NCI-H1092 (cell line): ENCODE measurements at regions not wholly inside any gene's neighbourhood (a gene's known extent, or its start where the extent isn't known, plus 50 kb on each side); places are given as distances from the start of the nearest gene placed in this dataset.
"Not testable (repeated sequence)": the region's sequence is repeated elsewhere in the genome, so short reads cannot be mapped to it uniquely, and the experiment has no call there.

Source experiments
- DNase-seq: peaks from one replicate; lab custom pipeline; 2025; lab: John Stamatoyannopoulos, UW

DNA sequence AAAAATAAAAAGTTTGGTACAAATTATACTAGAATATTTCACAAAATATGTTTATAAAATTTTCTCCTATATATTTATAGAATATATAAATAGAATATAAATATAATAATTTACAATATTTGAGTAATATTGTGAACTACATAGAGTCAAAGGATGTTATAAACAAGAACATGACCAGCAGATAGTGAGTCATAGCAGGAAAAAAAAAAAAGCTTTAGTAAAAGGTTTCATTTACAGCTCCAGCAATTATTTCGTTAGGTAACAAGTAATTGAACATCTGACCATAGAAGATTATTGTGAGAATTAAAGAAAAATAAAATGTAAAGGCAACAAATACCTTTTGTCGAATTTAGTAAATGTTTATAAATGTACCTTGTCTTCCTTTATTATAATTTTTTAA, 864.1 kb downstream of the PCDH17 start:
- DNase-seq, result no peak

- no peak for DNase-seq
These were observed 869.4 kb downstream of the PCDH17 start for GRCh38 chr13:58500938-58501337.

- not testable (repeated sequence) for DNase-seq
These were observed 872.7 kb downstream of the PCDH17 start for GRCh38 chr13:58504202-58504700.

DNA sequence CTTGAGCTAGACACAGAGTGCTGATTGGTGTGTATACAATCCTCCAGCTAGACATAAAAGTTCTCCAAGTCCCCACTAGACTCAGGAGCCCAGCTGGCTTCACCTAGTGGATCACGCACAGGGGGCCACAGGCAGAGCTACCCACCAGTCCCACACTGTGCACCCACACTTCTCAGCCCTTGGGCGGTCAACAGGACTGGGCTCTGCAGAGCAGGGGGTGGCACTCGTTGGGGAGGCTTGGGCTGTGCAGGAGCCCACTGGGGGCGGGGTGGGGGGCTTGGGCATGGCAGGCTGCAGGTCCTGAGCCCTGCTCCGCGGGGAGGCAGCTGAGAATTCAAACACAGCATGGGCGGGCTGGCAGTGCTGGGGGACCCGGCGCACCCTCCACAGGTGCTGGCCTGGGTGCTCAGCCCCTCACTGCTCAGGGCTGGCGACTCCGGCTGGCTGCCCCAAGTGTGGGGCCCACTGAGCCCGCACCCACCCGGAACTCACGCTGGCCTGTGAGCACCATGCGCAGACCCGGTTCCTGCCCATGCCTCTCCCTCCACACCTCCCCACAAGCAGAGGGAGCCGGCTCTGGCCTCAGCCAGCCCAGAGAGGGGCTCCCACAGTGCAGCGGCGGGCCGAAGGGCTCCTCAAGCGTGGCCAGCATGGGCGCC, 873.8 kb downstream of the PCDH17 start:
- not testable (repeated sequence) for DNase-seq

- DNase-seq, result no peak
These were observed 896.8 kb downstream of the PCDH17 start for GRCh38 chr13:58528351-58528750.

DNA sequence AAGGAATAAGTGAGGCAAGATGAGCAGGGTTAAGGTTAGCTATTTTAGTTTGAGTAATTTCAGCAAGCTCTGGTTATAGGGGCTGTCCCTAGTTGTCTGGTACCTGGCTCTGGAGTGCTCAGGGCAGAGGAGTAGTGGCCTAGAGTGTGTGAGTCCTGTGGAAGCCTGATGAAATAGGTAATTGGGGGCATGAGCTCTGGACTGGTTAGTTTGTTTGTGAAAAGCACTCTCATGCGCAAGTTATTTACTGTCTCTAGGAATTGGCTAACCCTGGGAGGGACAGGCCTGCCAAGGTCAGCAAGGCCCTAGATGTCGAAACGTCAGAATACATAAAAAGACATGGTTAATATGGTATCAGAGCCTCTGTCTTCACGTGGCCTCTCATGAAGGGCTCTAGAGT, 900.1 kb downstream of the PCDH17 start:
- DNase-seq, result no peak

DNA sequence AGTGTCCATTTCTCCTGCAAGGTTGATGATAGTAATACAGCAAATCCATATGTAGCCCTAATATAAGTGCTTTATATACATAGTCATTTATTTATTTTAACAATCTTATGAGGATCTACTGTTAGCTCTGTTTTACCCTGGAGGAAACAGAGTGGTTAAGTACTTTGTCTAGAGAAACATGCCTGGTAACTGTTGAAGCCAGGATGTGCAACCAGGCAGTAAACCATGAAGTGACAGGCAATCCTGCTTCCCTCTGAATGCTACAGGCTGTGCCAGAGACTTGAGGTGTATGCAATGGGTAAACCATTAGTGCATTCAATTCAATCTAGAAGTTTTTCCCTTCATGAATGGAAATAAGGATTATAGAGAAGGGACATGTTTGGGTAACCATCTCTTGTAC, 911.0 kb downstream of the PCDH17 start:
- no peak for DNase-seq

DNA sequence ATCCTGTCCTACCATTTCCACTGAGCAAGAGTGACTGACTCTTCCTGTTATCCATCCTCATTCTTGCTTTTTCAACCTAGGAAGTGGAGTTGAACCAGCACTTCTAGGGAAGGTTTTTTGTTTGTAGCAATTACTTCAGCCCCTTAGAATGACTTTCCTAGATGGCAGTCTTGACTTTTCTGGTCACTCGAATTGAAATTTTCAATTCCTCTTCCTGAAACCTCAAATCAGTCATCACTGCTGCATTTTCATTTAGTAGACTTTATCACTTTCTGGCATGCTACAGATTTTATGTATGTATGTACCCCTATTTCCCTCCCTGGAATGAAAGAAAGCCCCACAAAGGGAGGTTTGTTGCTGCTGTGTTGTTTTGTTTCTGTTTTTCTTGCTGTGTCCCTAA, 915.9 kb downstream of the PCDH17 start:
- no peak for DNase-seq

GRCh38 chr13:58566176-58566575, 934.6 kb downstream of the PCDH17 start:
- DNase-seq, result no peak

- DNase-seq, result no peak
These were observed 942.2 kb downstream of the PCDH17 start for GRCh38 chr13:58573743-58574142.

DNA sequence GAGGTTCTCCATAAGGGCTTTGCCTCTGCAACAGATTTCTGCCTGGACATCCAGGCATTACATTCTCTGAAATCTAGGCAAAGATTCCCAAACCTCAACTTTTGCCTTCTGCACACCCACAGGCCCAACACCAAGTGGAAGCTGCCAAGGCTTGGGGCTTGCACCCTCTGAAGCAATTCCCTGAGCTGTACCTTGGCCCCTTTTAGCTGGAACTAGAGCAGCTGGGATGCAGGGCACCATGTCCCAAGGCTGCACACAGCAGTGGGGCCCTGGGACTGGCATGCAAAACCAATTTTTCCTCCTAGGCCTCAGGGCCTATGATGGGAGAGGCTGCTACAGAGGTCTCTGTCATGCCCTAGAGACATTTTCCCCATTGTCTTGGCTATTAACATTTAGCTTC, 943.2 kb downstream of the PCDH17 start:
- DNase-seq, result no peak

GRCh38 chr13:58579468-58579867, 947.9 kb downstream of the PCDH17 start:
- DNase-seq, result no peak

- no peak for DNase-seq
These were observed 952.4 kb downstream of the PCDH17 start for GRCh38 chr13:58583966-58584365.

- no peak for DNase-seq
These were observed 953.1 kb downstream of the PCDH17 start for GRCh38 chr13:58584610-58585009.

DNA sequence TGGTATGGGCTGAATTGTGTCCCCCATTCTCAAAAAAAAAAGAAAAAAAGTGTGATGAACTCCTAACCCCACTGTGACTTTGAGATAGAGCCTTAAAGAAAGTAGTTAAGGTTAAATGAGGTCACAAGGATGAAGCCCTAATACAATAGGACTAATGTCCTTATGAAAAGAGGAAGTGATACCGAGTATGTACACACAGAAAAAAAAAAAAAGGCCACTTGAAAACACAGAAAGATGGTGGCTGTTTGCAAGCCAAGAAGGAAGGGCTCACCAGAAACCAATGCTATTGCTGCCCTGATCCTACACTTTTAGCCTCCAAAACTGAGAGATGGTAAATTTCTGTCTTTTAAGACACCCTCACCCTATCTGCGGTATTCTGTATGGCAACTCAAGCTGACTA, 955.6 kb downstream of the PCDH17 start:
- no peak for DNase-seq

GRCh38 chr13:58592052-58592451, 960.5 kb downstream of the PCDH17 start:
- DNase-seq, result no peak

DNA sequence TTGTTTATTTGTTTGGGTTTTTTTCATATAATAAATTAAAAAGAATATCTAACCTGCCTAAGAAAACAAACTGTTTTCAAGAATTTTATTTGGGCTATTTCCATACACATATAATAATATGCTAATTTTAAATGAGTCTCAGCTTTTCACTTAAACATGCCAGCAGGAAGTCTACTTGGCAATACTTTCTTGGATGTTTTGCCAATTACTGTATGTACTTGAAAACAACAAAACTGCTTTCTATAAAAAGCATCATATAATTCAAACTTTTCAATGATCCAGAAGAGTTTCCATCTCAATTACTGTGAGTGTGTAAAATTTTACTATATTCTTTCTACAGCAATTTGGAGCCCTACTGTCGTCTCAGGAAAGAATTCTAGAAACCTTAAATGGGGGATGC, 961.2 kb downstream of the PCDH17 start:
- DNase-seq, result no peak

DNA sequence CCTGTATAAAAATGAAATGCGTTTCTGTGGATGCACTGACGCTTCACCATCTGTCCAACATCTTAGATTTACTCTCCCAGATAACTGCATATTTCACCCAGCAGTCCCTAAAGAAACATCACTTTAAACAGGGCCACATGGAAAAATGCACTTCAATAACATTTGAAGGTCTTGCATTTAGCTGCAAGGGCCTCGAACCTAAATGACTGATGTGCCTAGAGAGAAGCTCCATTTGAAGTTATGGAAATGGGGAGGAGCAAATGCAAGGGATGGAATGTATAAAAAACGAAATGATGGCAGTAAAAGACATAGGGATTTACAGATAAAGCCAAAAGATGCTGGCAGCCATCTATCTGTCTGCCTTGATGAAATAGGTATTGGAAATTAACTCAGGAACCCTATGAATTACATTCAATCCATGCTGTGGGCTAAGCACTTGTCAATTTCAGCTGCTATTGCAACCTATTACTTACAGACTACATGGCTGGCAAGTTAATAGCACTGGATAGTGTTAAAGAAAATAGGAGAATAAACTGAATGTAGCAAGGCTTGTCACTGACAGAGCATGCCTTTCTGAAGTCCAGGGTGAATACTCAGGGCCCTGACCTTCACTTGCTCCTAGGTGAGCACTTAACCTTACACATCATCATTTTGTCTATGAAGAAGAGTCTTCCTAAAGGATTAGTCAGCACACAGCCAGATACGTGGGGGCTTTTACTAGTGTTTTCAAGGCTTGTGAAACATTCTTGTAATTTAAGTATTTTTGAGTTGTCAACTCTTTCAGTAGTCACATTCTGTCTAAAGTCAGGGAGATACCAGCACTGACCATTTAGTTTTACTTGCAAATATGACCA, 963.4 kb downstream of the PCDH17 start:
- no peak for DNase-seq

- no peak for DNase-seq
These were observed 966.0 kb downstream of the PCDH17 start for GRCh38 chr13:58597552-58597951.

- no peak for DNase-seq
These were observed 966.7 kb downstream of the PCDH17 start for GRCh38 chr13:58598241-58598640.

DNA sequence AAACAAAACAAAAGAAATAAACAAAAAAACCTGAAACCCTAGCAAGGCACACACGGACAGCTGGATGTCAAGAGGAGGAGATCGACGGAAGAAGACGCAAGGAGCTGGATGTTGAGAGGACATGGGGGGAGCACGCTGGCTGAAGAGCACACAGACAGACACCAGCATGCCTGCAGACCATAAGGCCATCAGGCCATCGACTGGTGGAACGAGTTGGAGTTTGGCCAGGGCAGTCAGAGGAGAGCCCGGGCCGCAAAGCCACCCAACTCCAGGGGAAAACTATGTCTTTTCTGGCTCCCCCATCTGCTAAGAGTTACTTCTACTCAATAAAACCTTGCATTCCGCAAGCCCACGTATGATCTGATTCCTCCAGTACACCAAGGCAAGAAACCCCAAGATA, 979.6 kb downstream of the PCDH17 start:
- DNase-seq, result no peak

DNA sequence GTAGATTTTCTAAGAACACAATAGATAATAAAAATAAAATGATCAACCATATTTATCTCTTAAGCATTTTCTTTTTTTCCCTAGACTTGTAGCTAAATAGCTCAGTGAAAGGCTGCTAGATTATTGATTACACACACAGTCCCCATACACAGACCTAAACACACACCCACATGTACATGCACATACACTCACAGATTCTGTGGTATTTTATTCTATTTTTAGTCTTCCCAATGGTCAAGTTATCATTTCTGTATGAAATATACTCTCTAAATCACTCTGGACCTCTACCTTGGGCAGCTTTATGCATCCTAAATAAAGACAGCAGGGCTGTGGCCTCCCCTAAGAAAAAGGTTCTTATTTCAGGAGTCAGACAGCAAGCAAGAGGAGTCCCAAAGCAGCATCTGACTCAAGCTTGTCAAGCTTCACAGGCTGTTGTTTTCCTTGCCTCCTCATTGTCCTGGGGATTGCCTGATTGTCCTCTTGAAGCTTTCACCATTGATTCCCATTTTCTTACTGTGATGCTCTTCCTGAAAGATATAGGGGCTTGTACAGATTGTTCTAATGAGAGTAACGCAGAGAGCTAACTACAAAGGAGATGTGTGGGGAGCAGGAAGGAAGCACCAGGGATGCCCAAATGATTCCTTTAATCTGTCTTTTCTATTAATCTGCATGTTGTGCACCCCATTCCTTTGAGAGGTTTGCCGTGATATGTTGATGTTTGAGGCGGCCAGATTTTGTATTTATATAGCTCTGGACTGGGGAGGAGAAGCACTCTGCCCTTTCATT, 986.5 kb downstream of the PCDH17 start:
- no peak for DNase-seq
